ENCODE measurements at regions not wholly inside any gene's neighbourhood (a gene's known extent, or its start where the extent isn't known, plus 50 kb on each side); places are given as distances from the start of the nearest gene placed in this dataset.

DNA sequence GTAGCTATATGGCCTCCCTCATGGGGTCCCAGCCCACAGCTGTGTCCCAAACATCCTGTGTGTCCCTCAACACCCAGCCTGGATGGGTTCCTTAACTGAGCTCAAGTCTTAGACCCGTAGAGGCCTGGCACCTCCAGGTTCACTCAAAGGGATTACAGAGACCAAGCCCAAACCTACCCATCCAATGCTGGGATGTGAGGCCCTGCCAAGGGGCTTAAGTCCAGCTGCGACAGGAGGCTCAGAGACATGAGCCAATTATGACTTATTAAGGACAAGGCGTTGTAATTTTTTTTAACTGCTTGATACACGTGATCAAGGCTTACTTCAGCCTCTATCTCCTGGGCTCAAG, 105.6 kb upstream of the RET start:
- Histone ChIP-seq H3K27ac (ENCODE audit: low read depth, low read length) (no peak overlapping the region), H3K14ac (ENCODE audit: low read length) (no peak overlapping the region), H3K18ac (ENCODE audit: low read length) (no peak overlapping the region), H3K9me3 (ENCODE audit: insufficient read depth, low read depth, low read length) (no peaks in the 10 kb centered on the region), H3K27me3 (ENCODE audit: insufficient read depth, low read length) (no peaks in the 10 kb centered on the region), H2BK12ac (ENCODE audit: low read length) (no peak overlapping the region), H4K91ac (ENCODE audit: low read depth, low read length) (no peak overlapping the region), H3K36me3 (ENCODE audit: control insufficient read depth in 1 of 2, insufficient read depth in 2 of 2, low read length in 2 of 2) (no peaks in the 10 kb centered on the region), H2BK5ac (ENCODE audit: low read depth, low read length, poor library complexity) (no peak overlapping the region), H4K12ac (ENCODE audit: low read depth, low read length) (no peak overlapping the region), H3K4me2 (ENCODE audit: low read length) (no peak overlapping the region), H4K8ac (ENCODE audit: low read depth, low read length) (no peak overlapping the region), H3K23ac (ENCODE audit: low read length) (no peak overlapping the region), H2BK120ac (ENCODE audit: insufficient read depth, low read length, poor library complexity) (no peak overlapping the region), H3K4me1 (ENCODE audit: control insufficient read depth in 1 of 2, insufficient read depth in 2 of 2, low read length in 2 of 2) (peaks cover 3 to 5% of the 10 kb centered on the region in 2 experiments), H3K4me3 (ENCODE audit: low read depth, low read length) (no peak overlapping the region), H3K79me1 (ENCODE audit: low read length) (no peaks in the 10 kb centered on the region), H3K79me2 (ENCODE audit: control insufficient read depth, insufficient read depth, low read length, poor library complexity) (no peaks in the 10 kb centered on the region), H2AFZ (ENCODE audit: insufficient read depth, low read length, poor library complexity) (no peak overlapping the region), H3K4ac (ENCODE audit: low read depth, low read length) (no peak overlapping the region), H3K9ac (ENCODE audit: low read length) (no peak overlapping the region), H2AK5ac (ENCODE audit: low read length) (no peak overlapping the region)
- WGBS (ENCODE audit: extremely low coverage, insufficient coverage, insufficient read length): no CpG with 5 or more reads among the region's 4 CpGs
- DNase-seq: no peak

DNA sequence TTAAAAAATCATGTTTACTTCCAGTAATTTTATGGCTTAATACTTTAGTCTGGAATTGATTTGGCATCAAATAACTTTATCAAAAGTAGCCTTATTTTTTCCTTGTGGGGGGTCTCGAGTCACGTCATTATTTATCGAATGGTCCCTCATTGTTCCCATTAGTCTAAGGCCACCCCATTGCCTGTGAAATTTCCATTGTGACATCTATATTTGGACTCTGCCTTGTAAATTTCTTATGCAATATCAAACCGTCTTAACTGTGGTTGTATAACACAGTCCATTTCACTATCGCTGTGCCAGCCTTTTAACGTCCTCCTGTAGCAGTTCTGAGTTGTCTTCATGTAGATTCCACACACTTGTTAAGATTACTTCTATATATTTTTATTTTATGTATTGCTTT, 103.9 kb upstream of the RET start:
- no peak for DNase-seq
- no peak overlapping the region for H3K27ac ChIP-seq (ENCODE audit: low read depth, low read length)
- no peak overlapping the region for H4K8ac ChIP-seq (ENCODE audit: low read depth, low read length)
- H3K4me2 ChIP-seq (ENCODE audit: low read length): no peak overlapping the region
- H2AK5ac ChIP-seq (ENCODE audit: low read length): no peak overlapping the region
- no peak overlapping the region for H2AFZ ChIP-seq (ENCODE audit: insufficient read depth, low read length, poor library complexity)
- H3K18ac ChIP-seq (ENCODE audit: low read length): no peak overlapping the region
- H4K12ac ChIP-seq (ENCODE audit: low read depth, low read length): no peak overlapping the region
- H3K27me3 ChIP-seq (ENCODE audit: insufficient read depth, low read length): no peaks in the 10 kb centered on the region
- no peak overlapping the region for H2BK12ac ChIP-seq (ENCODE audit: low read length)
- no peak overlapping the region for H3K4ac ChIP-seq (ENCODE audit: low read depth, low read length)
- no peak overlapping the region for H3K14ac ChIP-seq (ENCODE audit: low read length)
- no peak overlapping the region for H3K4me3 ChIP-seq (ENCODE audit: low read depth, low read length)
- H3K36me3 ChIP-seq (ENCODE audit: control insufficient read depth in 1 of 2, insufficient read depth in 2 of 2, low read length in 2 of 2): no peaks in the 10 kb centered on the region
- WGBS (ENCODE audit: extremely low coverage, insufficient coverage, insufficient read length): no CpG with 5 or more reads among the region's 6 CpGs
- peaks cover 3 to 5% of the 10 kb centered on the region in 2 experiments for H3K4me1 ChIP-seq (ENCODE audit: control insufficient read depth in 1 of 2, insufficient read depth in 2 of 2, low read length in 2 of 2)
- H3K79me1 ChIP-seq (ENCODE audit: low read length): no peaks in the 10 kb centered on the region
- H3K23ac ChIP-seq (ENCODE audit: low read length): no peak overlapping the region
- no peaks in the 10 kb centered on the region for H3K9me3 ChIP-seq (ENCODE audit: insufficient read depth, low read depth, low read length)
- no peak overlapping the region for H2BK5ac ChIP-seq (ENCODE audit: low read depth, low read length, poor library complexity)
- H3K9ac ChIP-seq (ENCODE audit: low read length): no peak overlapping the region
- no peak overlapping the region for H4K91ac ChIP-seq (ENCODE audit: low read depth, low read length)
- no peak overlapping the region for H2BK120ac ChIP-seq (ENCODE audit: insufficient read depth, low read length, poor library complexity)
- no peaks in the 10 kb centered on the region for H3K79me2 ChIP-seq (ENCODE audit: control insufficient read depth, insufficient read depth, low read length, poor library complexity)

DNA sequence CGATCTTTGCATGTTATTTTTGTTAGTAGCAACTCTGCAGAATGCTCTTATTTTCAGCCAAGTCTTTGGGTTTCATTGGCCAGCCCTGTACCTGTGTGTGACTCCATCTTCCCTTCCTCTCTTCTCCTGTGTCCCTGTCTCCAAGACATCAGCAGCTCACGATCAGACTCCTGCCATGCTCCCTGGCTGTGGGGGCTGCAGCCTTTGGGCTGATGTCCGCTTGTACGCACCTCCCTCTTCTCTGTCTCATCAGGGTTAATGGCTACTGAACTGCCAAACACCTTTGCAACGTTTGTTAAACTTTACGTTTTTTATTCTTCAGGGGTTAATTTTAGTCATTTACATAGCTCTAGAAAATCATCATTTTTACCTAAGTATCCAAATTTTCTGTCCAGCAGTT, 103.5 kb upstream of the RET start:
- Histone ChIP-seq H2AFZ (ENCODE audit: insufficient read depth, low read length, poor library complexity) (no peak overlapping the region), H3K4me1 (ENCODE audit: control insufficient read depth in 1 of 2, insufficient read depth in 2 of 2, low read length in 2 of 2) (peaks cover 3 to 5% of the 10 kb centered on the region in 2 experiments), H3K9ac (ENCODE audit: low read length) (no peak overlapping the region), H4K12ac (ENCODE audit: low read depth, low read length) (no peak overlapping the region), H3K27ac (ENCODE audit: low read depth, low read length) (no peak overlapping the region), H3K36me3 (ENCODE audit: control insufficient read depth in 1 of 2, insufficient read depth in 2 of 2, low read length in 2 of 2) (no peaks in the 10 kb centered on the region), H3K79me1 (ENCODE audit: low read length) (no peaks in the 10 kb centered on the region), H3K18ac (ENCODE audit: low read length) (no peak overlapping the region), H3K4me2 (ENCODE audit: low read length) (no peak overlapping the region), H2BK5ac (ENCODE audit: low read depth, low read length, poor library complexity) (no peak overlapping the region), H4K8ac (ENCODE audit: low read depth, low read length) (no peak overlapping the region), H2AK5ac (ENCODE audit: low read length) (no peak overlapping the region), H4K91ac (ENCODE audit: low read depth, low read length) (no peak overlapping the region), H2BK120ac (ENCODE audit: insufficient read depth, low read length, poor library complexity) (no peak overlapping the region), H3K27me3 (ENCODE audit: insufficient read depth, low read length) (no peaks in the 10 kb centered on the region), H3K14ac (ENCODE audit: low read length) (no peak overlapping the region), H3K9me3 (ENCODE audit: insufficient read depth, low read depth, low read length) (no peaks in the 10 kb centered on the region), H3K23ac (ENCODE audit: low read length) (no peak overlapping the region), H2BK12ac (ENCODE audit: low read length) (no peak overlapping the region), H3K79me2 (ENCODE audit: control insufficient read depth, insufficient read depth, low read length, poor library complexity) (no peaks in the 10 kb centered on the region), H3K4ac (ENCODE audit: low read depth, low read length) (no peak overlapping the region), H3K4me3 (ENCODE audit: low read depth, low read length) (no peak overlapping the region)
- no peak for DNase-seq
- WGBS (ENCODE audit: extremely low coverage, insufficient coverage, insufficient read length): no CpG with 5 or more reads among the region's 6 CpGs

DNA sequence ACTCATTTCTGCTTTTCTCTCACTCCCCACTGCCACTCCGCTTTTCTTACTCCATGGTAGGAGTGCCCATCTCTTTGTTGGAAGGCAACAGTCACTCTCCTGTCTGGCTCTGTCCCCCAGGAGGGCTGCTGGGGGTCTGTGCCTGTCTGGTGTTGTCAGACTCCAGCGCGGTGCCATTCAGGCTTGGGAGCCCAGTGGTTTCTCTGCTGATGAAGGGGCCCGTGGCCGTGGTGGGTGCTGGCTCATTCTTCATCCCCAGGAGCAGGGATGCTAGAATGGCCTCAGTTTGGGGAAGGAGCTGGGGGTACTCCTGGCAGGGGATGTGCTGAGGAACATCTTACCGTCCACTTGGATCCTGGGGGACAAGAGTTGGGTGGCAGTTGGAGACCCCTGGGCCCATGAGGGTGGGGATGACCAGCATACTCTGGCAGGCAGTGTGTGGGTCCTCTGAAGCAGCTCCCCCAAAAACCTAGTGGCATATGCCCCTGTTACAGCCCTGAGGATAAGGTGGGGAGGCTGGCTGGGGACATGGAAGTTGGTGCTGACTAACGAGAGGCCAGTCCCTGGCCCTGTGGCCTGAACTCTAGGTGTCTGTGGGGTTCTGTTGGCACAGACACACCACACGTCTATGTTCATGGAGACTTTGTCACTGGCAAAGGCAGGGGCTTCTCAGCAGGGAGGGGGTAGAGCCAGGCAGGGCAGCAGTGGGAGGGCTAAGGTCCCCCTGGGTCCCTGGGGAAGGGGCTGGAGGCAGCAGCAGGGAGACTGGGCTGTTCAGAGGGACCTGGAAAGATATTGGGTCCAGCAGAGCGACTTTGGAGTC, 102.8 kb upstream of the RET start:
- H4K8ac ChIP-seq (ENCODE audit: low read depth, low read length): no peak overlapping the region
- no peak overlapping the region for H3K4me3 ChIP-seq (ENCODE audit: low read depth, low read length)
- H3K14ac ChIP-seq (ENCODE audit: low read length): no peak overlapping the region
- H2BK5ac ChIP-seq (ENCODE audit: low read depth, low read length, poor library complexity): no peak overlapping the region
- H2AK5ac ChIP-seq (ENCODE audit: low read length): no peak overlapping the region
- H4K12ac ChIP-seq (ENCODE audit: low read depth, low read length): no peak overlapping the region
- no peak for DNase-seq
- no peak overlapping the region for H2AFZ ChIP-seq (ENCODE audit: insufficient read depth, low read length, poor library complexity)
- H4K91ac ChIP-seq (ENCODE audit: low read depth, low read length): no peak overlapping the region
- no peak overlapping the region for H2BK12ac ChIP-seq (ENCODE audit: low read length)
- H3K27me3 ChIP-seq (ENCODE audit: insufficient read depth, low read length): no peaks in the 10 kb centered on the region
- no peaks in the 10 kb centered on the region for H3K36me3 ChIP-seq (ENCODE audit: control insufficient read depth in 1 of 2, insufficient read depth in 2 of 2, low read length in 2 of 2)
- H3K27ac ChIP-seq (ENCODE audit: low read depth, low read length): no peak overlapping the region
- H3K9ac ChIP-seq (ENCODE audit: low read length): no peak overlapping the region
- peaks cover 3 to 5% of the 10 kb centered on the region in 2 experiments for H3K4me1 ChIP-seq (ENCODE audit: control insufficient read depth in 1 of 2, insufficient read depth in 2 of 2, low read length in 2 of 2)
- no peak overlapping the region for H3K4me2 ChIP-seq (ENCODE audit: low read length)
- no peak overlapping the region for H3K23ac ChIP-seq (ENCODE audit: low read length)
- no peaks in the 10 kb centered on the region for H3K79me2 ChIP-seq (ENCODE audit: control insufficient read depth, insufficient read depth, low read length, poor library complexity)
- no CpG with 5 or more reads among the region's 9 CpGs for WGBS (ENCODE audit: extremely low coverage, insufficient coverage, insufficient read length)
- H3K9me3 ChIP-seq (ENCODE audit: insufficient read depth, low read depth, low read length): no peaks in the 10 kb centered on the region
- H3K79me1 ChIP-seq (ENCODE audit: low read length): no peaks in the 10 kb centered on the region
- H2BK120ac ChIP-seq (ENCODE audit: insufficient read depth, low read length, poor library complexity): no peak overlapping the region
- H3K4ac ChIP-seq (ENCODE audit: low read depth, low read length): no peak overlapping the region
- H3K18ac ChIP-seq (ENCODE audit: low read length): no peak overlapping the region

Measured in trophoblast cell (in vitro differentiated cells and primary cell).